DOHH2 (cell line): ENCODE measurements at regions not wholly inside any gene's neighbourhood (a gene's known extent, or its start where the extent isn't known, plus 50 kb on each side); places are given as distances from the start of the nearest gene placed in this dataset.

Source experiments
- CTCF ChIP-seq: fragments of 200-600 bp; sonication (generic); IDR thresholded peaks from one replicate; pipeline ENCODE4 v1.5.1; 2014; ENCODE audit warnings: antibody characterized with exemption, mild to moderate bottlenecking, low read depth, low read length; ENCODE audit not compliant: poor library complexity, severe bottlenecking
- EZH2phosphoT487 ChIP-seq: fragments of 200-600 bp; sonication (generic); IDR thresholded peaks from 2 replicates; pipeline ENCODE4 v1.6.1; 2017; ENCODE audit warnings: borderline replicate concordance, mild to moderate bottlenecking, antibody characterized with exemption, low read length, moderate library complexity, mixed read lengths

GRCh38 chr10:130963786-130964522 lies 347.6 kb downstream of the TCERG1L start:
- TF ChIP-seq CTCF (no peak), EZH2phosphoT487 (no peak)
